ENCODE measurements at regions not wholly inside any gene's neighbourhood (a gene's known extent, or its start where the extent isn't known, plus 50 kb on each side); places are given as distances from the start of the nearest gene placed in this dataset.
"Not testable (repeated sequence)": the region's sequence is repeated elsewhere in the genome, so short reads cannot be mapped to it uniquely, and the experiment has no call there.

GRCh38 chr6:121887724-121888123 lies 452.3 kb downstream of the GJA1 start:
- no peak overlapping the region for H3K4me3 ChIP-seq (ENCODE audit: low read depth, low read length, poor library complexity, severe bottlenecking)
- no peak overlapping the region for H2AFZ ChIP-seq (ENCODE audit: low read length)
- H3K4me1 ChIP-seq (ENCODE audit: insufficient read depth, low read length, severe bottlenecking), result no peaks in the 10 kb centered on the region
- no peaks in the 10 kb centered on the region for H3K36me3 ChIP-seq (ENCODE audit: insufficient read depth, low read length)
- H3K9ac ChIP-seq (ENCODE audit: low read length), result no peak overlapping the region
- H3F3A ChIP-seq (ENCODE audit: insufficient read depth, low read length), result no peaks in the 10 kb centered on the region
- H3K9me3 ChIP-seq (ENCODE audit: low read length), result no peaks in the 10 kb centered on the region
- no peaks in the 10 kb centered on the region for H3K9me2 ChIP-seq (ENCODE audit: low read depth, low read length)
- no peaks in the 10 kb centered on the region for H3K27me3 ChIP-seq (ENCODE audit: insufficient read depth, low read length)
- no peaks in the 10 kb centered on the region for H3K79me2 ChIP-seq (ENCODE audit: insufficient read depth, low read length)
- H4K20me1 ChIP-seq (ENCODE audit: insufficient read depth, low read length), result no peaks in the 10 kb centered on the region
- no peak overlapping the region for H3K27ac ChIP-seq (ENCODE audit: low read depth, low read length, poor library complexity, severe bottlenecking)
- no peak for TF ChIP-seq CTCF (IDR thresholded peaks at IDR 0.05; ENCODE audit: low read length)
- TF ChIP-seq EZH2 (IDR thresholded peaks at IDR 0.05; ENCODE audit: borderline replicate concordance, low read length), result no peak
- H3K4me2 ChIP-seq (ENCODE audit: low read length), result no peak overlapping the region

GRCh38 chr6:121890307-121890910 lies 455.0 kb downstream of the GJA1 start:
- H3F3A ChIP-seq (ENCODE audit: insufficient read depth, low read length), result no peaks in the 10 kb centered on the region
- no peaks in the 10 kb centered on the region for H4K20me1 ChIP-seq (ENCODE audit: insufficient read depth, low read length)
- no peaks in the 10 kb centered on the region for H3K36me3 ChIP-seq (ENCODE audit: insufficient read depth, low read length)
- H3K9me2 ChIP-seq (ENCODE audit: low read depth, low read length), result no peaks in the 10 kb centered on the region
- no peaks in the 10 kb centered on the region for H3K79me2 ChIP-seq (ENCODE audit: insufficient read depth, low read length)
- H3K27me3 ChIP-seq (ENCODE audit: insufficient read depth, low read length), result no peaks in the 10 kb centered on the region
- no peak overlapping the region for H3K4me3 ChIP-seq (ENCODE audit: low read depth, low read length, poor library complexity, severe bottlenecking)
- no peaks in the 10 kb centered on the region for H3K9me3 ChIP-seq (ENCODE audit: low read length)
- H3K27ac ChIP-seq (ENCODE audit: low read depth, low read length, poor library complexity, severe bottlenecking), result no peak overlapping the region
- TF ChIP-seq CTCF (IDR thresholded peaks at IDR 0.05; ENCODE audit: low read length) (no peak), EZH2 (IDR thresholded peaks at IDR 0.05; ENCODE audit: borderline replicate concordance, low read length) (no peak)
- H3K9ac ChIP-seq (ENCODE audit: low read length), result no peak overlapping the region
- H3K4me1 ChIP-seq (ENCODE audit: insufficient read depth, low read length, severe bottlenecking), result no peaks in the 10 kb centered on the region
- no peak overlapping the region for H3K4me2 ChIP-seq (ENCODE audit: low read length)
- no peak overlapping the region for H2AFZ ChIP-seq (ENCODE audit: low read length)

- H3K27me3 ChIP-seq (ENCODE audit: insufficient read depth, low read length); H3K36me3 ChIP-seq (ENCODE audit: insufficient read depth, low read length); H3K79me2 ChIP-seq (ENCODE audit: insufficient read depth, low read length); H3K4me3 ChIP-seq (ENCODE audit: low read depth, low read length, poor library complexity, severe bottlenecking); H3K9me3 ChIP-seq (ENCODE audit: low read length); H2AFZ ChIP-seq (ENCODE audit: low read length); H3K4me2 ChIP-seq (ENCODE audit: low read length); H3K9ac ChIP-seq (ENCODE audit: low read length); H3K27ac ChIP-seq (ENCODE audit: low read depth, low read length, poor library complexity, severe bottlenecking); H3K4me1 ChIP-seq (ENCODE audit: insufficient read depth, low read length, severe bottlenecking); H3K9me2 ChIP-seq (ENCODE audit: low read depth, low read length); H4K20me1 ChIP-seq (ENCODE audit: insufficient read depth, low read length); H3F3A ChIP-seq (ENCODE audit: insufficient read depth, low read length): not testable (repeated sequence)
These were observed 460.3 kb downstream of the GJA1 start for GRCh38 chr6:121895731-121896130.

GRCh38 chr6:121896363-121896762 lies 460.9 kb downstream of the GJA1 start:
- Histone ChIP-seq H3F3A (ENCODE audit: insufficient read depth, low read length) (no peaks in the 10 kb centered on the region), H2AFZ (ENCODE audit: low read length) (no peak overlapping the region), H3K9me2 (ENCODE audit: low read depth, low read length) (no peaks in the 10 kb centered on the region), H3K9me3 (ENCODE audit: low read length) (no peaks in the 10 kb centered on the region), H4K20me1 (ENCODE audit: insufficient read depth, low read length) (no peaks in the 10 kb centered on the region), H3K4me2 (ENCODE audit: low read length) (no peak overlapping the region), H3K79me2 (ENCODE audit: insufficient read depth, low read length) (no peaks in the 10 kb centered on the region), H3K4me3 (ENCODE audit: low read depth, low read length, poor library complexity, severe bottlenecking) (no peak overlapping the region), H3K9ac (ENCODE audit: low read length) (no peak overlapping the region), H3K4me1 (ENCODE audit: insufficient read depth, low read length, severe bottlenecking) (no peaks in the 10 kb centered on the region), H3K36me3 (ENCODE audit: insufficient read depth, low read length) (no peaks in the 10 kb centered on the region), H3K27me3 (ENCODE audit: insufficient read depth, low read length) (no peaks in the 10 kb centered on the region), H3K27ac (ENCODE audit: low read depth, low read length, poor library complexity, severe bottlenecking) (no peak overlapping the region)
- TF ChIP-seq EZH2 (IDR thresholded peaks at IDR 0.05; ENCODE audit: borderline replicate concordance, low read length) (no peak), CTCF (IDR thresholded peaks at IDR 0.05; ENCODE audit: low read length) (no peak)

Measured in OCI-LY1 (cell line).